NCI-H1417 (cell line): ENCODE measurements at regions not wholly inside any gene's neighbourhood (a gene's known extent, or its start where the extent isn't known, plus 50 kb on each side); places are given as distances from the start of the nearest gene placed in this dataset.
"Not testable (repeated sequence)": the region's sequence is repeated elsewhere in the genome, so short reads cannot be mapped to it uniquely, and the experiment has no call there.

Experiments
- DNase-seq, 3 experiments: peaks; one replicate each; lab custom pipeline; 2025; lab: John Stamatoyannopoulos, UW

- no peak for DNase-seq
These were observed 92.6 kb upstream of the RNF32 start for GRCh38 chr7:156547884-156548561.

- DNase-seq = peak in 2 of 3 experiments; percentile 90 to 96
These were observed 94.6 kb upstream of the RNF32 start for GRCh38 chr7:156545979-156546378.

- peak in 2 of 3 experiments; percentile 63 to 88 for DNase-seq
These were observed 95.5 kb upstream of the RNF32 start for GRCh38 chr7:156544919-156545715.

GRCh38 chr7:156543699-156544598 lies 96.6 kb upstream of the RNF32 start:
- peak in 1 of 3 experiments; percentile 56 for DNase-seq

- no peak for DNase-seq
These were observed 99.9 kb upstream of the RNF32 start for GRCh38 chr7:156540619-156541165.

DNA sequence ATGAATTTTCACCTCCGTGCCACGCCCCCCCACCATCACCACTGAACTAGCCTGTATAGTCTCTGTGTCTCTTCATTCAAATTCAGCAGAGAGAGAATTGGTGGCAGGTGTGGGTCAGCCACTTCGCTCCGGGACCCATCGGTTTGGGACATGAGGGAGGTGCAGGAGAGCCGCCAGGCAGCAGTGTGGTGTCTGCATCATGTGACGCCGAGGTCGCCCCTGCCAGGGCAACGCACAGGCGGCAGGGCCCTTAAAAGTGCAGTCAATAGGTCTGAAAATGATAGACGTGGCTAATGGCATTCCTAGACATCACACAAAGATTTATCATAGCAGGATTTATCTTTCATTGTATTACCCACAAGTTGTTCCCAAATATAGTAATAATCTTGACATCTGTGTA lies 100.6 kb upstream of the RNF32 start:
- DNase-seq = no peak

DNA sequence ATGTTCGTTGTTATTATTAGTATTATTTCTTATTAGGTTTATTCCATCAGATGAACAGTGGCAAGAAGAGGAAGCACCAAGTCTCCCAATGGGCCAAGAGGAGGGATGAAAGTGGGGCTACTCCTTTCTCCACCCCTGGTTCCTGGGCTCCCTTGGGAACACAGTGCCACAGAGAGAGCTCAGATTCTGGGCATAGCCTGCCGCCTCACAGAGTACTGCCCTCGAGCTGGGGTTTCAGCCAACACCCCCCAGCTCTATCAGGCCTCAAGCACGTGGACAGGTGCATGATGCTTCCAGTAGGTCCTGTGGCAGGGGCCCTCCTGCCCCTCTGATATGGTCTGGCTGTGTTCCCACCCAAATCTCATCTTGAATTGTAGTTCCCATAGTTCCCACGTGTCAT lies 103.6 kb upstream of the RNF32 start:
- DNase-seq = no peak

- no peak for DNase-seq
These were observed 105.6 kb upstream of the RNF32 start for GRCh38 chr7:156534925-156535324.

- no peak for DNase-seq
These were observed 106.6 kb upstream of the RNF32 start for GRCh38 chr7:156533964-156534363.

GRCh38 chr7:156533420-156533819 lies 107.2 kb upstream of the RNF32 start:
- DNase-seq = no peak

DNA sequence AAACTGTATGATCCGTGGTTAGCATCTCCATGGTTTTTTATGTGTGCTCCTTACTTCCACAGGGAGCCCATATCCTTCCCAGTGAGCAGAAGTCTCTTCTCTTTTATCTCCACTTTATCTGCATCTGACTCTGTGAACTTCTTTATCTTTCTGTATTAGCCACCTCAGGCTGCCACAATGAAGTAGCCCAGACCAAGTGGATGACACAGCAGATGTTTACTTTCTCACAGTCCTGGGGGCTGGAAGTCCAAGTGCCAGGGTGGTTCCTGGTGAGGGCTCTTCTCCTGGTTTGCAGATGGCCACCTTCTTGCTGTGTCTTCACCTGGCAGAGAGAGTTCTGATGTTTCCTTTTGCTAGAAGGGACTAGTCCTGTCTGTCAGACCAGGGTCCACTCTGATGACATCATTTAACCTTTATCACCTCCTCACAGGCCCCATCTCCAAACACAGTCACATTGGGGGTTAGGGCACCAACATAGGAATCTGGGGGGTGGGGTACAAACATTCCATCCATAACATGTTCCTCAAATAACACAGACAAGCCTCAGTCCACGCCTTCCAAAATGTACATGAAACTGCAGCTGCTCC lies 108.5 kb upstream of the RNF32 start:
- DNase-seq = no peak

GRCh38 chr7:156529956-156530355 lies 110.6 kb upstream of the RNF32 start:
- DNase-seq = no peak

- DNase-seq = no peak
These were observed 113.1 kb upstream of the RNF32 start for GRCh38 chr7:156527458-156527890.

DNA sequence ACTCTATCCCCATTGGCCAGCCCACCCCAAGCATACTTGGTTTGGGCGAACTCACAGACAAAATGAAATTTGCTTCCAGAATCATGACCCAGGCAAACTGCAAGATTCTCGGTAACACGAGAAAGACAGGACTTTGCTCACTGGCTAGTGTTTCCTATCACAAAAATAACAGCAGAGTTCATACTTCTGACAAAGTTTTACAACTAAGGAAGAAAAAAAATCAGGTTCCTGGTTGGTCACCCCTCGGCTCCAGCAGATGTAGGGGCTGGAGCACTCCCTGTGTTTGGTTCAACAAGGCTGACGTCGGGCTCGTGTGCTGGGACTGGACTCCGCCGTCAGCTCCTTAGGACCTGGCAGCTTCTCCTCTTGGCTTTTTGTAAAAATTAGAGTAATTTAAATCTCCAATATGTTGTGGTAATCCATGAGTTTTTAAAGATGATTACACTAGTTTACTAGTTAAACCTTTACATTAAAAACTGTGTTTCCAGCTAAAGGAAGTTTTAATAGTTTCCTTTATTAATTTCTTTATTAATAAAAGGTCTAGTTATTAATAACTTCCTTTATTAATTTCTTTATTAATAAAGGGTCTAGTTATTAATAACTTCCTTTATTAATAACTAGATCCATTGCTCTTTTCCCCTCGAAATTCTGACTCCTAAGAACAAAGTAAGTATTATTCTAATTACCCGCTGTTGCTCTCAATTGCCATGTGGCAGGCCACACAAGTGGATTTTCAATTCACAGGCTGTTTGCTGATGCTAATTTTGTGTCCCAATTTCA lies 115.6 kb upstream of the RNF32 start:
- DNase-seq = no peak

GRCh38 chr7:156523447-156524048 lies 117.0 kb upstream of the RNF32 start:
- no peak for DNase-seq

- DNase-seq = no peak
These were observed 117.8 kb upstream of the RNF32 start for GRCh38 chr7:156522801-156523200.

GRCh38 chr7:156519070-156519469 lies 121.5 kb upstream of the RNF32 start:
- DNase-seq = no peak

- DNase-seq = no peak
These were observed 122.1 kb upstream of the RNF32 start for GRCh38 chr7:156518466-156518865.

- DNase-seq = not testable (repeated sequence)
These were observed 122.7 kb upstream of the RNF32 start for GRCh38 chr7:156517858-156518257.

GRCh38 chr7:156516791-156517378 lies 123.7 kb upstream of the RNF32 start:
- no peak for DNase-seq
